B cell (primary cell): ENCODE measurements at regions not wholly inside any gene's neighbourhood (a gene's known extent, or its start where the extent isn't known, plus 50 kb on each side); places are given as distances from the start of the nearest gene placed in this dataset.

Source experiments
- ATAC-seq: fragments of 200-7000 bp; cut with Tn5 transposase; one replicate; pipeline ENCODE4 v1.10.0; 2021; ENCODE audit warnings: low read depth, mild to moderate bottlenecking, moderate number of reproducible peaks, moderate library complexity
- CTCF ChIA-PET: fragments of 350-600 bp; sonication (Branson Sonifier 250); formaldehyde crosslinking; loops from one replicate; lab custom pipeline; 2021; ENCODE audit warnings: antibody characterized with exemption, inconsistent platforms; lab: Charles Lee
- POLR2A ChIA-PET: fragments of 350-600 bp; sonication (Branson Sonifier 250); formaldehyde crosslinking; loops from one replicate; lab custom pipeline; 2021; ENCODE audit warnings: antibody characterized with exemption; lab: Charles Lee
- DNase-seq: peaks from one replicate; pipeline ENCODE4 v3.0.0; 2013
- H2AFZ ChIP-seq: 2 replicates; pipeline ENCODE4 v1.6.1; 2012; ENCODE audit warnings: mild to moderate bottlenecking, low read depth, low read length; ENCODE audit not compliant: insufficient read depth, poor library complexity, severe bottlenecking
- H3K27ac ChIP-seq, 2 donors: 1 replicate in 1 of 2; 2 replicates in 1 of 2; pipeline ENCODE4 v1.5.1; 2012 to 2013; ENCODE audit warnings: low read length in 2 of 2, mild to moderate bottlenecking in 2 of 2, moderate library complexity in 1 of 2
- H3K27me3 ChIP-seq, 4 experiments: fragments of 200-600 bp in 1 of 4; sonication (generic) in 1 of 4; replicated peaks in 1 of 4; 1 replicate in 2 of 4; 2 replicates in 2 of 4; pipeline versions ENCODE4 v1.6.1 to v1.7.0; 2013 to 2016; ENCODE audit warnings: low read length in 3 of 4, mild to moderate bottlenecking in 2 of 4, mixed read lengths in 1 of 4, moderate library complexity in 1 of 4; ENCODE audit not compliant: insufficient read depth in 4 of 4, control insufficient read depth in 3 of 4; ENCODE audit errors: control extremely low read depth in 1 of 4
- H3K36me3 ChIP-seq, 2 experiments: replicated peaks in 1 of 2; 1 replicate in 1 of 2; 2 replicates in 1 of 2; pipeline versions ENCODE4 v1.6.1 to v1.7.1; 2013; ENCODE audit warnings: low read length in 1 of 2; ENCODE audit not compliant: insufficient read depth in 2 of 2, control insufficient read depth in 1 of 2; ENCODE audit errors: control extremely low read depth in 1 of 2, extremely low read depth in 1 of 2
- H3K4me1 ChIP-seq, 2 donors: fragments of 200-600 bp in 1 of 2; sonication (generic) in 1 of 2; 1 replicate in 1 of 2; 2 replicates in 1 of 2; pipeline versions ENCODE4 v1.5.1 to v1.6.1; 2013 to 2017; ENCODE audit warnings: low read length in 2 of 2; ENCODE audit not compliant: control insufficient read depth in 2 of 2, insufficient read depth in 2 of 2
- H3K4me2 ChIP-seq: replicated peaks from 2 replicates; pipeline ENCODE3; 2012; ENCODE audit warnings: mild to moderate bottlenecking, low read depth, low read length; ENCODE audit not compliant: poor library complexity, severe bottlenecking
- H3K4me3 ChIP-seq, 5 experiments: fragments of 200-600 bp in 1 of 5; sonication (generic) in 1 of 5; 1 replicate in 3 of 5; 2 replicates in 2 of 5; pipeline versions ENCODE4 v1.5.1 to v1.7.0; 2011 to 2016; ENCODE audit warnings: low read length in 4 of 5, mild to moderate bottlenecking in 4 of 5, low read depth in 2 of 5, control low read depth in 1 of 5, moderate library complexity in 1 of 5; ENCODE audit not compliant: insufficient read depth in 1 of 5; ENCODE audit errors: control extremely low read depth in 1 of 5, extremely low read depth in 1 of 5
- H3K79me2 ChIP-seq: fragments of 200-600 bp; sonication (generic); one replicate; pipeline ENCODE4 v1.6.0; 2016; ENCODE audit warnings: low read length; ENCODE audit not compliant: control insufficient read depth, insufficient read depth
- H3K9ac ChIP-seq: fragments of 200-600 bp; sonication (generic); 2 replicates; pipeline ENCODE4 v1.6.1; 2017; ENCODE audit warnings: mild to moderate bottlenecking, low read length, moderate library complexity
- H3K9me3 ChIP-seq, 3 donors: one replicate each; pipeline versions ENCODE4 v1.6.1 to v1.7.1; 2013; ENCODE audit warnings: low read length in 2 of 3; ENCODE audit not compliant: control insufficient read depth in 2 of 3, insufficient read depth in 1 of 3; ENCODE audit errors: control extremely low read depth in 1 of 3
- H4K20me1 ChIP-seq: 2 replicates; pipeline ENCODE4 v1.6.0; 2012; ENCODE audit warnings: mild to moderate bottlenecking, low read length; ENCODE audit not compliant: insufficient read depth, control insufficient read depth, poor library complexity, severe bottlenecking
- H3K27ac Mint-ChIP-seq: one replicate; pipeline ENCODE4 v1.8.0; 2021; ENCODE audit warnings: mixed read lengths
- H3K27me3 Mint-ChIP-seq: one replicate; pipeline ENCODE4 v1.8.0; 2021; ENCODE audit warnings: mixed read lengths
- H3K4me1 Mint-ChIP-seq: one replicate; pipeline ENCODE4 v1.8.0; 2021; ENCODE audit warnings: mixed read lengths
- H3K4me3 Mint-ChIP-seq: one replicate; pipeline ENCODE4 v1.8.0; 2021; ENCODE audit warnings: mixed read lengths
- H3K9me3 Mint-ChIP-seq: one replicate; pipeline ENCODE4 v1.8.0; 2022; ENCODE audit warnings: mixed read lengths; ENCODE audit not compliant: insufficient read depth
- EZH2 ChIP-seq: IDR thresholded peaks from 2 replicates; pipeline ENCODE4 v1.6.1; 2012; ENCODE audit warnings: borderline replicate concordance, low read depth, mild to moderate bottlenecking, moderate library complexity, low read length; ENCODE audit not compliant: insufficient read depth, poor library complexity, severe bottlenecking
- WGBS: methylation state at CpG from one replicate; pipeline ENCODE4 v1.1.5; 2013; ENCODE audit warnings: missing lambda C conversion rate; ENCODE audit not compliant: insufficient coverage; 5-methylcytosine and 5-hydroxymethylcytosine counted together
- intact Hi-C: fragments of 100-400 bp; cut with micrococcal nuclease; formaldehyde crosslinking; loops from one replicate; pipeline ENCODE4 v1.10.0; 2022
- TF ChIP-seq, protein P1 (sequence below): fragments of 200-600 bp; IDR thresholded peaks from one replicate; pipeline ENCODE4 v1.8.0; 2022; ENCODE audit warnings: antibody characterized with exemption, mild to moderate bottlenecking

DNA sequence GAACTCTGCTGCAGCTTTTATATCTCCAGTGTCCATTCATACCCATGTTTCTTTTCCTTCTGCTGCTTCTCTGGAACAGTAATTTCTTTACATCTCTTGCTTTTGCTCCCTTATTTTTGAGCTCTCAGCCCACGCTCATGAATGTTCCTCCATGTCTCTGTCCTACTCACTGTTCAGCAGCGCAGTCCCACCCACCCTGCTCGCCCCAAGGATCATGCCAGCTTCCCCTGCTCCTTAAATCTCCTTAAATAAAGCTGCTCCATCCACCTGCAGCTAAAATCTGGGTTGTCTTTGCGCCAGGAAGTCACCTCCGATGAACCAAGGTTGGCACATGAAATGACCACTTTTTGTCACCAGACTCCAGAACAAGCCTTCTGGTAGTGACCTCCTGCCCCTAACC, 201.1 kb upstream of the RGS6 start:
- CTCF ChIA-PET: no interaction called here
- DNase-seq (no peak), ATAC-seq (no peak)
- H3K4me1 ChIP-seq: no peaks in the 10 kb centered on the region
- no peaks in the 10 kb centered on the region for H3K27me3 Mint-ChIP-seq
- no peak overlapping the region for H3K9ac ChIP-seq
- H3K9me3 ChIP-seq: no peaks in the 10 kb centered on the region
- no peak overlapping the region for H3K4me2 ChIP-seq
- H3K79me2 ChIP-seq: no peaks in the 10 kb centered on the region
- intact Hi-C loops: no loop called here
- no peak overlapping the region for H2AFZ ChIP-seq
- WGBS: 100% methylated on average over 5 of the region's 5 CpGs
- no peaks in the 10 kb centered on the region for H3K27me3 ChIP-seq
- POLR2A ChIA-PET: interaction anchor here (0.5 kb wide), 1 partner anchor 82 kb away, joined by 5 read pairs; no protein-coding TSS in a partner anchor
- H3K4me1 Mint-ChIP-seq: no peaks in the 10 kb centered on the region
- no peak overlapping the region for H3K27ac ChIP-seq
- H3K4me3 Mint-ChIP-seq: no peak overlapping the region
- H4K20me1 ChIP-seq: peaks cover 6% of the 10 kb centered on the region
- TF ChIP-seq, protein P1, sequence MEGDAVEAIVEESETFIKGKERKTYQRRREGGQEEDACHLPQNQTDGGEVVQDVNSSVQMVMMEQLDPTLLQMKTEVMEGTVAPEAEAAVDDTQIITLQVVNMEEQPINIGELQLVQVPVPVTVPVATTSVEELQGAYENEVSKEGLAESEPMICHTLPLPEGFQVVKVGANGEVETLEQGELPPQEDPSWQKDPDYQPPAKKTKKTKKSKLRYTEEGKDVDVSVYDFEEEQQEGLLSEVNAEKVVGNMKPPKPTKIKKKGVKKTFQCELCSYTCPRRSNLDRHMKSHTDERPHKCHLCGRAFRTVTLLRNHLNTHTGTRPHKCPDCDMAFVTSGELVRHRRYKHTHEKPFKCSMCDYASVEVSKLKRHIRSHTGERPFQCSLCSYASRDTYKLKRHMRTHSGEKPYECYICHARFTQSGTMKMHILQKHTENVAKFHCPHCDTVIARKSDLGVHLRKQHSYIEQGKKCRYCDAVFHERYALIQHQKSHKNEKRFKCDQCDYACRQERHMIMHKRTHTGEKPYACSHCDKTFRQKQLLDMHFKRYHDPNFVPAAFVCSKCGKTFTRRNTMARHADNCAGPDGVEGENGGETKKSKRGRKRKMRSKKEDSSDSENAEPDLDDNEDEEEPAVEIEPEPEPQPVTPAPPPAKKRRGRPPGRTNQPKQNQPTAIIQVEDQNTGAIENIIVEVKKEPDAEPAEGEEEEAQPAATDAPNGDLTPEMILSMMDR: no peak
- no peak for TF ChIP-seq EZH2
- H3K27ac Mint-ChIP-seq: peak overlapping the region; percentile 2
- no peak overlapping the region for H3K4me3 ChIP-seq
- H3K9me3 Mint-ChIP-seq: no peaks in the 10 kb centered on the region
- H3K36me3 ChIP-seq: peaks cover 2 to 89% of the 10 kb centered on the region in 2 experiments

DNA sequence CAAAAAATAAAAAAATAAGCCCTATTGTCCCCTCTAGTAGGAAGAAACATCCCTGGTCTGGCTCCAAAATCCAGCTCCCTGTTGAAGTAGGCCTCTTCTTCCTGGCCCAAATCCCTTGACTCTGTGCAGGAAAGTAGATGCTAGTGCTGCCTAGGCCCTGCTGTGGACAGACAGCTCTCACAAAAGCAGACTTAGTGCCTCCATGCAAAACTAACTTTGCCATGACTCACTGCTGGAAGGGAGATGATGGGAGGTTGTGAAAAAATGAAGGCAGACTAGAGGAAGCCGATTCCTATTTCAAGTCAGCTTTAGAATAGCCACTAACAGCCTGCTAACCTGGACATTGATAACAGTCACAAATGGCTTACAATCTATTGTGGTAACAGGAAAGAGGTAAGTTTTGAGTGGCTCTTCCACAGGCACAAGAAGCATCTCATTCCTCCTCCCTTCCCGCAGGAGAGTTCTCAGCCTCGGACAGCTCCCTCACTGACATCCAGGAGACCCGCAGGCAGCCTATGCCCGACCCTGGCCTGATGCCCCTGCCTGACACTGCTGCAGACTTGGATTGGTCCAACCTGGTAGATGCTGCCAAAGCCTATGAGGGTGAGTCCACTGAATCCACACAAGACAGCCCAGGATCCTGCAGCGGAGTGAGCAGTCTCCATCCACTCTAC, 198.9 kb upstream of the RGS6 start:
- Histone ChIP-seq H3K4me3 (no peak overlapping the region), H2AFZ (no peak overlapping the region), H3K27me3 (no peaks in the 10 kb centered on the region), H3K4me2 (no peak overlapping the region), H3K27ac (no peak overlapping the region), H3K36me3 (peaks cover 2 to 89% of the 10 kb centered on the region in 2 experiments), H3K9ac (no peak overlapping the region), H3K9me3 (no peaks in the 10 kb centered on the region), H4K20me1 (peaks cover 6% of the 10 kb centered on the region), H3K4me1 (no peaks in the 10 kb centered on the region), H3K79me2 (no peaks in the 10 kb centered on the region)
- H3K27me3 Mint-ChIP-seq: no peaks in the 10 kb centered on the region
- no peak for TF ChIP-seq EZH2
- TF ChIP-seq, protein P1: no peak
- no peak for ATAC-seq
- H3K4me1 Mint-ChIP-seq: no peaks in the 10 kb centered on the region
- ChIA-PET CTCF (interaction anchor here (1.2 kb wide), 1 partner anchor 19 kb away, joined by 3 read pairs; no protein-coding TSS in a partner anchor), POLR2A (interaction anchor here (0.5 kb wide), 1 partner anchor 135 kb away, joined by 3 read pairs; no protein-coding TSS in a partner anchor)
- no peak overlapping the region for H3K27ac Mint-ChIP-seq
- no peaks in the 10 kb centered on the region for H3K9me3 Mint-ChIP-seq
- no peak for DNase-seq
- intact Hi-C loops: no loop called here
- H3K4me3 Mint-ChIP-seq: no peak overlapping the region
- 100% methylated on average over 4 of the region's 6 CpGs for WGBS
